ENCODE measurements at regions not wholly inside any gene's neighbourhood (a gene's known extent, or its start where the extent isn't known, plus 50 kb on each side); places are given as distances from the start of the nearest gene placed in this dataset.

DNA sequence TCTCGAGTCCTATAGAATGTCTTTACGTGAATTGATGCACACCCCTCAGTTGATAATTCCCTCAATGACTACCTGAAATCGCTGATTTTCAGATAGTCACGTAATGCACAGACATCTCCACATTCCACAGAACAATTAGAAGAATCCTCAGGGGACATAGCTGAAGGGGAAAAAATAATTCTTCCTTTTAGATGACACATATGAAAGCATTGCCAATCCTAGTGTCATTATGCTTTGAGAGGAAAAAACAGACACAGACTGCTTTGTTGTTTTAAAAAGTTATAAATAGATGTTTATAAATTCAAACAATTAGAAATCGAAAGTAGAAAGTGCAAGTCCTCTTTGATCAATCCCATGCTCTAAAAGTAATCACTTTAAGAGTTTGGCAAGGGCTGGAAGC lies 100.6 kb upstream of the FN1 start:
- Histone ChIP-seq H3K4me3 (ENCODE audit: low read length) (no peak overlapping the region), H3F3A (ENCODE audit: insufficient read depth, low read length, poor library complexity, severe bottlenecking) (no peaks in the 10 kb centered on the region), H3K9me3 (ENCODE audit: low read length) (no peaks in the 10 kb centered on the region), H2AFZ (ENCODE audit: low read depth, low read length) (no peak overlapping the region), H4K20me1 (ENCODE audit: insufficient read depth) (no peaks in the 10 kb centered on the region), H3K4me2 (ENCODE audit: low read length) (no peak overlapping the region), H3K9me2 (ENCODE audit: insufficient read depth, low read length) (no peaks in the 10 kb centered on the region), H3K27ac (ENCODE audit: low read length) (no peak overlapping the region), H3K27me3 (ENCODE audit: insufficient read depth, low read depth, low read length) (no peaks in the 10 kb centered on the region), H3K79me2 (replicated peaks; ENCODE audit: insufficient read depth, low read length) (no peaks in the 10 kb centered on the region), H3K36me3 (ENCODE audit: insufficient read depth, low read length) (no peaks in the 10 kb centered on the region), H3K9ac (ENCODE audit: low read length) (no peak overlapping the region)
- TF ChIP-seq SMC3 (conservative IDR thresholded peaks at IDR 0.05; ENCODE audit: poor library complexity): no peak
- TF ChIP-seq, protein P1, sequence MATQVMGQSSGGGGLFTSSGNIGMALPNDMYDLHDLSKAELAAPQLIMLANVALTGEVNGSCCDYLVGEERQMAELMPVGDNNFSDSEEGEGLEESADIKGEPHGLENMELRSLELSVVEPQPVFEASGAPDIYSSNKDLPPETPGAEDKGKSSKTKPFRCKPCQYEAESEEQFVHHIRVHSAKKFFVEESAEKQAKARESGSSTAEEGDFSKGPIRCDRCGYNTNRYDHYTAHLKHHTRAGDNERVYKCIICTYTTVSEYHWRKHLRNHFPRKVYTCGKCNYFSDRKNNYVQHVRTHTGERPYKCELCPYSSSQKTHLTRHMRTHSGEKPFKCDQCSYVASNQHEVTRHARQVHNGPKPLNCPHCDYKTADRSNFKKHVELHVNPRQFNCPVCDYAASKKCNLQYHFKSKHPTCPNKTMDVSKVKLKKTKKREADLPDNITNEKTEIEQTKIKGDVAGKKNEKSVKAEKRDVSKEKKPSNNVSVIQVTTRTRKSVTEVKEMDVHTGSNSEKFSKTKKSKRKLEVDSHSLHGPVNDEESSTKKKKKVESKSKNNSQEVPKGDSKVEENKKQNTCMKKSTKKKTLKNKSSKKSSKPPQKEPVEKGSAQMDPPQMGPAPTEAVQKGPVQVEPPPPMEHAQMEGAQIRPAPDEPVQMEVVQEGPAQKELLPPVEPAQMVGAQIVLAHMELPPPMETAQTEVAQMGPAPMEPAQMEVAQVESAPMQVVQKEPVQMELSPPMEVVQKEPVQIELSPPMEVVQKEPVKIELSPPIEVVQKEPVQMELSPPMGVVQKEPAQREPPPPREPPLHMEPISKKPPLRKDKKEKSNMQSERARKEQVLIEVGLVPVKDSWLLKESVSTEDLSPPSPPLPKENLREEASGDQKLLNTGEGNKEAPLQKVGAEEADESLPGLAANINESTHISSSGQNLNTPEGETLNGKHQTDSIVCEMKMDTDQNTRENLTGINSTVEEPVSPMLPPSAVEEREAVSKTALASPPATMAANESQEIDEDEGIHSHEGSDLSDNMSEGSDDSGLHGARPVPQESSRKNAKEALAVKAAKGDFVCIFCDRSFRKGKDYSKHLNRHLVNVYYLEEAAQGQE (IDR thresholded peaks at IDR 0.05; ENCODE audit: borderline replicate concordance): peak; percentile 27
- TF ChIP-seq EP300 (conservative IDR thresholded peaks at IDR 0.05; ENCODE audit: poor library complexity, severe bottlenecking): peak; percentile 46
- TF ChIP-seq, protein P2, sequence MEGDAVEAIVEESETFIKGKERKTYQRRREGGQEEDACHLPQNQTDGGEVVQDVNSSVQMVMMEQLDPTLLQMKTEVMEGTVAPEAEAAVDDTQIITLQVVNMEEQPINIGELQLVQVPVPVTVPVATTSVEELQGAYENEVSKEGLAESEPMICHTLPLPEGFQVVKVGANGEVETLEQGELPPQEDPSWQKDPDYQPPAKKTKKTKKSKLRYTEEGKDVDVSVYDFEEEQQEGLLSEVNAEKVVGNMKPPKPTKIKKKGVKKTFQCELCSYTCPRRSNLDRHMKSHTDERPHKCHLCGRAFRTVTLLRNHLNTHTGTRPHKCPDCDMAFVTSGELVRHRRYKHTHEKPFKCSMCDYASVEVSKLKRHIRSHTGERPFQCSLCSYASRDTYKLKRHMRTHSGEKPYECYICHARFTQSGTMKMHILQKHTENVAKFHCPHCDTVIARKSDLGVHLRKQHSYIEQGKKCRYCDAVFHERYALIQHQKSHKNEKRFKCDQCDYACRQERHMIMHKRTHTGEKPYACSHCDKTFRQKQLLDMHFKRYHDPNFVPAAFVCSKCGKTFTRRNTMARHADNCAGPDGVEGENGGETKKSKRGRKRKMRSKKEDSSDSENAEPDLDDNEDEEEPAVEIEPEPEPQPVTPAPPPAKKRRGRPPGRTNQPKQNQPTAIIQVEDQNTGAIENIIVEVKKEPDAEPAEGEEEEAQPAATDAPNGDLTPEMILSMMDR (IDR thresholded peaks at IDR 0.05; ENCODE audit: poor library complexity, severe bottlenecking): no peak
- peak; percentile 60 for TF ChIP-seq POLR2AphosphoS5 (IDR thresholded peaks at IDR 0.05)

DNA sequence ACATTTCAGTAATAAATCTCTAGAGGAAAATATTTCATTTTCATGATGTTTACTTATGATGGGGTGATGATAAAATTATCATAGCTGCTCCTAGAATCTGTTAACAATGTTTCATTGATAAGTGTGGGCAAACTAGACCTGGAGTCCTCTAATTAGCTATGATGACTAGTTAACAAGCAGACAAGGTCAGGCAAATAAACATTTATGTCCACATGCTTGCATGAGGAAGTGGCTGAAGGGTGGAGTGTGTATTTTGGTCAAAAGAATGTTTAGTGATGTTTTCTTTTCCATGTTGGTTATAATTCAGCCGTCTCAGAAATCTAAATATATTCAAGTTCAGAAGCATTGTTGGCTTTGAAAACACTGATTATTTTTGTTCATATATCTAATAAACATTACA lies 99.9 kb upstream of the FN1 start:
- H3K9me3 ChIP-seq (ENCODE audit: low read length): no peaks in the 10 kb centered on the region
- no peaks in the 10 kb centered on the region for H3F3A ChIP-seq (ENCODE audit: insufficient read depth, low read length, poor library complexity, severe bottlenecking)
- no peak overlapping the region for H2AFZ ChIP-seq (ENCODE audit: low read depth, low read length)
- TF ChIP-seq, protein P1 (IDR thresholded peaks at IDR 0.05; ENCODE audit: borderline replicate concordance): no peak
- TF ChIP-seq SMC3 (conservative IDR thresholded peaks at IDR 0.05; ENCODE audit: poor library complexity) (no peak), RAD21 (conservative IDR thresholded peaks at IDR 0.05) (no peak), EZH2 (IDR thresholded peaks at IDR 0.05; ENCODE audit: borderline replicate concordance, insufficient read depth, low read length, poor library complexity, severe bottlenecking) (no peak), TAF1 (IDR thresholded peaks at IDR 0.05; ENCODE audit: low read depth) (no peak)
- no peaks in the 10 kb centered on the region for H3K79me2 ChIP-seq (replicated peaks; ENCODE audit: insufficient read depth, low read length)
- no peak overlapping the region for H3K4me2 ChIP-seq (ENCODE audit: low read length)
- H3K27ac ChIP-seq (ENCODE audit: low read length): no peak overlapping the region
- no peak overlapping the region for H3K9ac ChIP-seq (ENCODE audit: low read length)
- H3K36me3 ChIP-seq (ENCODE audit: insufficient read depth, low read length): no peaks in the 10 kb centered on the region
- H3K9me2 ChIP-seq (ENCODE audit: insufficient read depth, low read length): no peaks in the 10 kb centered on the region
- H4K20me1 ChIP-seq (ENCODE audit: insufficient read depth): no peaks in the 10 kb centered on the region
- no peak overlapping the region for H3K4me3 ChIP-seq (ENCODE audit: low read length)
- H3K27me3 ChIP-seq (ENCODE audit: insufficient read depth, low read depth, low read length): no peaks in the 10 kb centered on the region

Measured in neural cell (in vitro differentiated cells).